NCI-H345 treated with DMSO at 0.1 percent for 48 hours (cell line): ENCODE measurements at regions not wholly inside any gene's neighbourhood (a gene's known extent, or its start where the extent isn't known, plus 50 kb on each side); places are given as distances from the start of the nearest gene placed in this dataset.
"Not testable (repeated sequence)": the region's sequence is repeated elsewhere in the genome, so short reads cannot be mapped to it uniquely, and the experiment has no call there.

Experiments used
- DNase-seq: peaks from one replicate; lab custom pipeline; 2025; ENCODE audit not compliant: unreplicated experiment; lab: John Stamatoyannopoulos, UW

GRCh38 chr2:122523143-122523542 lies 767.7 kb downstream of the TSN start:
- DNase-seq = no peak

- no peak for DNase-seq
These were observed 768.5 kb downstream of the TSN start for GRCh38 chr2:122523981-122524380.

GRCh38 chr2:122525336-122525735 lies 769.9 kb downstream of the TSN start:
- no peak for DNase-seq

DNA sequence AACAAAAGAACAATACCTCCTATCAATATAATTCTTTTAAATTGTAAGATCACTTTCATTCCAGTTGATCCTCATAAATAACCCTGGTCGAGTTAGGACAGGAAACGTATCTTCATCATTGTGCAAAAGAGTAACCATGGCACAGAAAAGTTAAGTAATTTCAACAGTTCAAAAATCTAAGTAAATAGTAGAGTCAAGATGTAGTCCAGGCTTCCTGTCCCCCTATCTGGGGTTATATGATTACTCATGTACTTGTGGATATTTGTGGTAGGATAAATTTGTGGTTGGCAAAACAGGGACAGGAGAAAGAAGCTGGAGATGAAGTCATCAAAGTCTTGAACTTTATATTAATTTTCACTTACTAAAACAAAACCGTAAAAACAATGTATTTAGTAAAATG lies 772.6 kb downstream of the TSN start:
- DNase-seq = no peak

DNA sequence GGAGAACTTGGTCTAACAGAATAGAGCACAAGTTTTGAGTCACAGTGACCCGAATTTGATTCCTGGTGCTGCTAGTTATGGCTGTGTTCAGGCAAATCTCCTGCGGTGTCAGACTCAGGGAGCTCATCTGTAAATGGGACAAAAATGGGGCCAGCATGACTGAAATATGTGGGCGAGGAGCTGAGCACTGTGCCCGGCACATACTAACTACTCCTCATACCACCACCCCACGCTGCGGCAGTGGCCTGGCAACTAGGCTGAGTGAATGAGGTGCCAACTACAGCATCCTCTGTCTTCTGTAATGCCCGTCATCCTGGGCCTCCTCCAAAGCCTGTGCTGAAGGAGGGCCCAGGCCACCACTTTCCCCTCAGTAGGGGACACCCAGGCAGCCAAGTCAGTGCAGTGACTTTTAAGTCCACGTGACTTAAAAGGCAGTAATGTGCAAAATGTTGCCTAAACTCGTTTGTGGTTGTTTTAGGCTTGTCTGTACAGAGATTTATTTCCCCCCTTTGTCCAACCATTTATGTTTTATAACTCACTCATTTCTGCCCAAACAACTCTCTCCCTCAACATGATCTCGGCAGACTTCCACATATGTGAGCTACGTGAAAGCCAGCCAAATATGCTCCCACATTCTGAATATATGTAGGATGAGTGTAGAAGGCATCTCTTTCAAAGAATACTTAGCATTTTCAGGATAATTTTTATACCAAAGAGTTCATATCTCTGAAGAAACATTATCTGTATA lies 773.7 kb downstream of the TSN start:
- DNase-seq = no peak

DNA sequence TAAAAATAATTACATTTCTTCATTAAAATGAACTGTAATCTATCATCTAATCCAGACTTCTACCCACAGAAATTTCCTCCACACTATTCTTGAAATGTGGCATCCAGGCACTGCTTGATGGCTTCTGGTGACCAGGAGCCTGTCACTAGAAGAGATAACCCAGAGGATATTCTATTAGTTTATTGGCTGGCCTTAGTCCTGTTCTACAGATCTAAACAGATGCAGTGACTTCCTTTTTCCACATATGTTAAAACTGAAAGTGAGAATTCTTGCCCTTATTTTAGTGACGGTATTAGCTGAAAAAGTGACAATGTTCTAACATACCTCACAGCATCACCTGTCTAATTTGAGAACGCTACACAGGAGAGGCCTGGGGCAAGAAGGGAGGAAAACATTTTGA lies 775.4 kb downstream of the TSN start:
- DNase-seq = no peak

DNA sequence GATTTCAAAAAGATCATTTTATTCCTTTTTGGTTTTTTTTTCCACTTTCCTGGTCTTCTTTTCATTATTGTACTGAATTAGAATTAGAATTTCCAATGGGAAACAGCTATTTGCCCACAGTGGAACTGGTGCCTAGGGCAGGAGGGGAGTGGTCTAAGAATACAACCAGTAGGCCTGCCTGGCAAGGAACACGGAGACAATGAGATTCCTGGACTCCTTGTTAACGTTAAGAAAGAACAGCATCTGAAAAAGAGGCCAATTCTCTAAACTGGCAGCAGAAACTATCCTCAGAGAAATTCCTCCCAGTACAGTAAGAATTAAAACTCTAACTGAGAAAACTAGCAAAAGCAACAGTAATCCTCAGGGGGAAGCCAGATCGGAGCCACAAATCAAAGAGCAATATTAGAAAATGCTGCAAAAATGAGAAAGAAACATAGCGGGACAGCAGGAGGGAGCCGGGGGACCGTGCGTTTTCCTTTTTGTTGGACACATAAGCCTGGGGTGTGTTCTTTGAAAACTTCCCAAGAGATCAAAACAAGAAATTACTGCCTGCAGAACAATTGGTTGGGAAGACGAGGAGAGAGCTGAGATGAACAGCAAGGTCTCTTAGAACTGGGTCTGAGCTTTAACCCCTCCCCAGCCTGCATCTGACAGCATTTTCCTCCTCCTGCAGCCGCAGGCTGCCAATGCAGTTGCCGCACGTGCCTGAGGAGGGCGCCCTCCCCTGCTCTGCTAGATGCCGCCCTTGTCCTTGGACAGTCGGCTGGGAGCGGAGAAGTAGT lies 776.0 kb downstream of the TSN start:
- DNase-seq = no peak

- DNase-seq = no peak
These were observed 776.6 kb downstream of the TSN start for GRCh38 chr2:122532072-122532344.

DNA sequence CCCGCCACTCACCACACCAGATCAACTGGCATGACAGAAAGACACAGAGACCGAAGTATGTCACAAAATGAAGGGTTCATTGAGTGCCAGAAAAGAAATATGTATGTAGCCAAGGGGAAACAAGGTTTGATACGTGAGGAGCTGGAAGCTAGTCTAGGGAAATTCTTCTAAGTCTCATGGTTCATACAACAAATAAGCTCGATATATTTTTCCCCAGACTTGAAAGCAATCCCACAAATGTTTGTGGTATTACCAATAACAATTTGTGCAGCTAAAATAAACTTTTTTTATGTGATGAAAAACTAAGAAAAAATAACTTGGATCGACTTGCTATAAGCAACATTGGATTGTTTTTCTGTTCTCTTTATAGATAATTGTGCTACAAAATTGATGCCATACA lies 777.0 kb downstream of the TSN start:
- no peak for DNase-seq

DNA sequence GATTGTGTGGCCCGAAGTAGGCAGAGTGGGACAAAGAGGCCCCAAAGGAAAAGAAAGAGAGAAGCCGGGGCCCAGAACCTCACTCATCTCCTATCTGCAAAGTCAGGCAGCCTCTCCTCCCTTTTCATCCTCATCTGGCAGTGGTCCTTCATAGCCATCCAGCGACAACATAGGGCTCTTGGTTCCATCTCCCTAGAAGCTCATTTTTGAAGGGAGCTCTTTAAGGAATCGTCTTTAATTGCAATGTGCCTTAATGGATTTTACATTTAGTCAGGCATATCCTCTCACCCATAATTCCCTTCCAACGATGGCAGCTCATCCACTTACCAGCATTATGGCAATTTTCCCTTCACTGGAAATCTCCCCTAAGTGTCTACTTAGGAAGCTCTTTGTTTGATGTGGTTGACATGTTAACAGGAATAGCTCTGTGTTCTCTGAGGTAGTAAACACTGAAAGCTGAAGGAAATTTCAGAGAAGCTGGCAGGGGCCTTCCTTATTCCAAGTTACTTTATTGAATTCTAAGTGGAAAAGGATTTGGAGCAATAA lies 780.6 kb downstream of the TSN start:
- DNase-seq = no peak

GRCh38 chr2:122539311-122539710 lies 783.9 kb downstream of the TSN start:
- no peak for DNase-seq

DNA sequence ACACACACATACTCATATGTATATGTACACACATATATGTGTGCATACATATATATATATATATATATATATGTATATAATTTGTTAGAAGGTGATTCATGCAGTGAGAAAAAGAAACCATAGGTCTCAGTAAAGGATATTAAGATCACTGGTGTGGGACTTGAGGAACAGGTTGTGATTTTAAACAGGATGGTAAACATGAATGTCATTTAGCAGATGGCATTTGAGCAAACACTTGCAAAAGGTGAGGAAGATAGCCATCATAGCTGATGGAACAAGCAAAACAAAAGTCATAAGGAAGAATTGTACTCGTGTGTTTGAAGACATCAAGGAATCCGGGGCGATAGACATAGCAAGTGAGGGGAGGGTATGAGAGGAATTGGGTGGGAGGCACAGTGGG lies 784.5 kb downstream of the TSN start:
- DNase-seq = no peak

DNA sequence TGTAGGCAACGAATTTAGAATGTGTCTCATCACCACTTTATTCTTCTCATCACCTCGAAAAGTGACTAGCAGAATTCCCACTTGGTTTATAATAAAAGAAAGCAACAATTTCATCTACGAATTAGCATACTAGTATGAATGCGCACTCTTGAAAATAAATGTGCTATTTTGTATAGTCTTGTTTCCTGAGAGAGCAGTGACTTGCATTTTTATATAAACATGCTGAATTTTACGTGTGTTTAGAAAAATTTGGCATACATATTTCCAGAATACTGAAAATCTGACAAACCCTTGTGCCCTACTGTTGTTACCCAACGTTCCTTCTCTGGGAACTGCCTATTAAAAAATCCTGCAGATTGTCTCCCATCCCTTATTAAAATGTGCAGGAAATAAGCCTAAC lies 786.8 kb downstream of the TSN start:
- DNase-seq = no peak

- DNase-seq = no peak
These were observed 787.2 kb downstream of the TSN start for GRCh38 chr2:122542646-122543045.

GRCh38 chr2:122543815-122544214 lies 788.4 kb downstream of the TSN start:
- no peak for DNase-seq

DNA sequence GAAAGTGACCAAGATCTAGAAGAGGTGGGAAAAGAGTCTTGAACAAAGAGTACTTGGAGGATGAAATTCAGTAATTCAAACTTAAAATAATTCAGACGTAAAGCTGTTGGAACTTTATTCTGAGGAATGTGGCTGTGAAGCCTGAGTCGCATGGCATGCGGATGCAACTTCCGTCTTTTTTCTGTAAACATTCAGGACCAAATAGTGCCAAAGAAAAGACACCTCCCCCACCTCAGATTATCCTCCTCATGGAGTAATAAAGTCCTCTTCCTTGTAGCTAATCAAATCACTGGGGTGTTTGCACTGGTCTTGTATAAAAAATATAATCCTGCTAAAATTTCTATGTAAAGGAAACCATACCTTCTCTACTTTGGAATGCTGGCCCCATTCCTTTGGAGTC lies 790.4 kb downstream of the TSN start:
- no peak for DNase-seq

DNA sequence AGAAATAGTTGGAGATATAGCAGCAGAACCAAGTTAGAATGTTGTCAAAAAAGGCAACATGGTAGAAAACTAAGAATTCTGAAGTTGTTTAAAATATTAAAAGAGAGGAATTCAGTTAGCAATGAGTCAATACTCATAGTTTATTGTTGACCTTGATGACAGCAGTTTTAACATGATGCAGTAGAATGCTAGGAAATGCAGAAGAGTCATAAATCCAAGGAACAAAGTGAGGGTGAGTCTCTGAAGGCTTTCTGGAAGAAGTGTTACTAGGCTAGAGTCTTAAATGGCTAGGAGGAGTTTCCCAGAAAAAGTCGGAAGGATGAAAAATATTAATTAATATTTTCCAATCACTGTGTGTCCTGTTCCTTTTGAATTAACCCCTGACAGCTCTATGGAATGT lies 807.3 kb downstream of the TSN start:
- no peak for DNase-seq

DNA sequence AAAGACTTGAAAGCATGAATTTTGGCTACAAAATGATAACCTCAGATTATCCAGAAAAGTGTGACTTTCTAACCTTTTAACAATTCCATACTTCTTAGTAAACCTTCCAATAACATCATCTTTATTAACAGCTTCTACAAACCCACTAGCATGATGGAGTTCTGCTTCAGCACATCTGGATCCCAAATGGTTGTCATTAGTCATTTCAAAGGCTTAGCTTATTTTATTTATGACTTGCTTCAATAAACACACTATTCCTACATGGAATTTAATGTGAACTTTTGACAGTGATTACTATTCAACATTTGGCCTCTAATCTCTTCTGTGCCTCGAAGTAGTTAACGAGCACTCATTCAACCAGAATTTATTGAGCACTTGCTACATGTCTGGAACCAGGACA lies 808.3 kb downstream of the TSN start:
- DNase-seq = no peak

DNA sequence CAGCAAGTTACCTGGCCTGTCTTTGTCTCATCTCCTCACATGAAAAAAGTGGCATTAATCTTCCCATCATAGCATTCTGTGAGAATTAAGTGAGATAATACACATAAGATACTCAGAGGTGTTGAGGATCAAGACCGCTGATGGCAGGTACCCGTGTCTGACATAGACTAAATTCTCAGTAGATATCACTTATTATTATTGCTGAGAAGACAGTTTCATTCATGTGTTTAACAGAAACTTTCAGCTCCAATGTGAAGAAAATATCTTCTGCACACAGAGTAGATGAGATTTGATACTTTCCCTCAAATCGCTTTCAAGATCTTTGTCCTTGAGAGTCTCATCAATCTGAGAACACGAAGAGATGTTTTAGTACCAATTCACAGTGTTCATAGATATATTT lies 809.4 kb downstream of the TSN start:
- no peak for DNase-seq

DNA sequence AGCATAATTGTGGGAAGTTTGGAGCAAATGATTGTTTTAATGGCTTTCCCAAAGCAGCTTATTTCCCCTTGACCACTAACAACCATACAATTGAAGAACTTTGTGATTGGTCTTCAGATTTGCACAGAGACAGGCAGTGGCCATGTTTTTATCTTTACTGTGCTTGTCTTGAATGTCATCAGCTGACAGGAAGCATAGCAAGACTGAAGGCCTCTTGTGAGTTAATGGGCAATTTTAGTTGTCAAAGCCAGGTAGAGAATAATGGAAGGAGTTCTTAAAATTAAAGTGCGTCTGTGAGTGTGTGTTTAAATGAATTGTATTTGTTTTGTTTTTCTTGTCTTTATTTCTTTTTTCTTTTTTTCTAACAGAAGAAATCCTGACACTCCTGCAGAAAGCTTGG lies 809.9 kb downstream of the TSN start:
- no peak for DNase-seq

GRCh38 chr2:122570641-122571040 lies 815.2 kb downstream of the TSN start:
- DNase-seq = no peak

DNA sequence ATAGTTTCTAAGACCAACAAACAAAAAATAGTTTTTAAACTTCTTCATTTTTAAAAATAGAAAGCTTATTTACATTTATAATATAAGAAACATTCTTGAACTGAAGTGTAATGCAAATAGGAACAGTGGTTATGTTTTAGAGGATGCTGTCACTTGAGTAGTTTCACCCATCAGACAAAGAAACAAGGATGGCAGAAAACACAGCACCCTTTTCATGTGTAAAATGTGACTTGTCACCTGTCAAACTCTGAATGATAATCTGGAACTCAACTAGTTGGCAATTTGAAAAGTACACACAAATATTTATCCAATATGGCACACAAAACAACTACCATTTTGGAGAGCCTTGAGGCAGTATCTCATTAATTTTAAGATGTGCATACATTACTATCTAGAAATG lies 816.0 kb downstream of the TSN start:
- DNase-seq = not testable (repeated sequence)

GRCh38 chr2:122575076-122575475 lies 819.6 kb downstream of the TSN start:
- DNase-seq = no peak
